PC-9 (cell line): ENCODE measurements at regions not wholly inside any gene's neighbourhood (a gene's known extent, or its start where the extent isn't known, plus 50 kb on each side); places are given as distances from the start of the nearest gene placed in this dataset.

Source experiments
- BruUV-seq: library from RNA; stranded (reverse); fragments of 400-500 nt; replicated peaks from 2 replicates; lab custom pipeline; 2021; lab: Mats Ljungman, UMichigan
- CTCF ChIA-PET: fragments of 300-600 bp; sonication (Branson Sonifier 250); formaldehyde crosslinking; loops from one replicate; lab custom pipeline; 2022; ENCODE audit warnings: antibody characterized with exemption; lab: Charles Lee
- POLR2A ChIA-PET: fragments of 300-600 bp; sonication (Branson Sonifier 250); formaldehyde crosslinking; loops from one replicate; lab custom pipeline; 2022; ENCODE audit warnings: antibody characterized with exemption; ENCODE audit not compliant: unreplicated experiment; lab: Charles Lee
- DNase-seq, 2 experiments: peaks; one replicate each; pipeline versions ENCODE4 v3.0.0 to v3.0.0-alpha.2; 2015 to 2022; ENCODE audit warnings: mixed read lengths in 1 of 2
- H2AFZ ChIP-seq: fragments of 200-600 bp; sonication (generic); 2 replicates; pipeline ENCODE4 v1.8.1; 2017; ENCODE audit warnings: antibody characterized with exemption
- H3F3A ChIP-seq: fragments of 200-600 bp; sonication (generic); 2 replicates; pipeline ENCODE4 v1.8.1; 2017; ENCODE audit warnings: antibody characterized with exemption, mild to moderate bottlenecking, low read depth; ENCODE audit not compliant: insufficient read depth
- H3K27ac ChIP-seq: fragments of 200-600 bp; sonication (generic); 2 replicates; pipeline ENCODE4 v1.6.1; 2016; ENCODE audit warnings: mixed run types
- H3K27me3 ChIP-seq: fragments of 200-600 bp; sonication (generic); 2 replicates; pipeline ENCODE4 v1.6.1; 2016; ENCODE audit warnings: low read depth, mixed run types; ENCODE audit not compliant: insufficient read depth
- H3K36me3 ChIP-seq: fragments of 200-600 bp; sonication (generic); 2 replicates; pipeline ENCODE4 v1.6.1; 2016; ENCODE audit warnings: low read depth, mixed run types
- H3K4me1 ChIP-seq: fragments of 200-600 bp; sonication (generic); replicated peaks from 2 replicates; pipeline ENCODE4 v1.6.1; 2016; ENCODE audit warnings: mixed run types; ENCODE audit not compliant: insufficient read depth
- H3K4me2 ChIP-seq: fragments of 200-600 bp; sonication (generic); 2 replicates; pipeline ENCODE4 v1.6.1; 2017; ENCODE audit warnings: mixed run types
- H3K4me3 ChIP-seq: fragments of 200-600 bp; sonication (generic); 2 replicates; pipeline ENCODE4 v1.6.1; 2016; ENCODE audit warnings: mixed run types
- H3K79me2 ChIP-seq: fragments of 200-600 bp; sonication (generic); 2 replicates; pipeline ENCODE4 v1.6.1; 2017; ENCODE audit warnings: low read depth, mixed run types
- H3K9me2 ChIP-seq: fragments of 200-600 bp; sonication (generic); 2 replicates; pipeline ENCODE4 v1.8.1; 2017; ENCODE audit warnings: mild to moderate bottlenecking; ENCODE audit not compliant: insufficient read depth
- H3K9me3 ChIP-seq: fragments of 200-600 bp; sonication (generic); 2 replicates; pipeline ENCODE4 v1.8.1; 2016; ENCODE audit warnings: low read depth; ENCODE audit not compliant: insufficient read depth
- H4K20me1 ChIP-seq: fragments of 200-600 bp; sonication (generic); 2 replicates; pipeline ENCODE4 v1.8.1; 2017; ENCODE audit not compliant: insufficient read depth
- EZH2 ChIP-seq: fragments of 200-600 bp; sonication (generic); IDR thresholded peaks from 2 replicates; pipeline ENCODE4 v1.8.0; 2017; ENCODE audit warnings: antibody characterized with exemption, low read depth
- intact Hi-C: fragments of 100-400 bp; cut with micrococcal nuclease; formaldehyde crosslinking; loops from one replicate; pipeline ENCODE4 v1.10.0; 2022; ENCODE audit not compliant: unreplicated experiment
- TF ChIP-seq, protein P1 (sequence below): fragments of 200-600 bp; sonication (generic); conservative IDR thresholded peaks from 2 replicates; pipeline ENCODE4 v1.6.1; 2017; ENCODE audit warnings: mixed run types, antibody characterized with exemption, mild to moderate bottlenecking, moderate library complexity

DNA sequence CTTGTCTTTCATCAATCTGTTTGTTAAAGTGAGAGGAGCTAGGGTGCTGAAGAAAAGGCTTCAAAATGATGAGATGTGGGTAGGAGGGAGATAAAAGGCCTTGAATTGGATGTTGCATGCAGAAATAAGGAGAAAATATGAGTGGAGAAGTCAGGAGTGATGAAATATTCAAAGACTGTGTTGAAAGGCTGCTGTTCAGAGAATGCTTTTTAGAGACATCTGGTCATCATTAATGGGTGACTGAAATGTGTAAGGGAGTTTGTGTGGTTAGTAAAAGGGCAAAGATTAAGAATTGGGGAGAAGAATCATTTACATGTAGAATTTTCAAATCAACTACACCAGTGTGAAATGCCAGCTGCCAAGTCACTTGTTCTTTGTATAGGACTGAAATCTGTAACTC lies 383.9 kb downstream of the MAT2B start:
- Histone ChIP-seq H3K4me3 (no peak overlapping the region), H3K27ac (no peak overlapping the region), H3K9me2 (no peaks in the 10 kb centered on the region), H2AFZ (no peak overlapping the region), H3K36me3 (no peaks in the 10 kb centered on the region), H4K20me1 (no peaks in the 10 kb centered on the region), H3K4me1 (no peaks in the 10 kb centered on the region), H3K4me2 (no peak overlapping the region), H3K27me3 (no peaks in the 10 kb centered on the region), H3K79me2 (no peaks in the 10 kb centered on the region), H3K9me3 (no peaks in the 10 kb centered on the region), H3F3A (no peaks in the 10 kb centered on the region)
- intact Hi-C loops: no loop called here
- TF ChIP-seq, protein P1, sequence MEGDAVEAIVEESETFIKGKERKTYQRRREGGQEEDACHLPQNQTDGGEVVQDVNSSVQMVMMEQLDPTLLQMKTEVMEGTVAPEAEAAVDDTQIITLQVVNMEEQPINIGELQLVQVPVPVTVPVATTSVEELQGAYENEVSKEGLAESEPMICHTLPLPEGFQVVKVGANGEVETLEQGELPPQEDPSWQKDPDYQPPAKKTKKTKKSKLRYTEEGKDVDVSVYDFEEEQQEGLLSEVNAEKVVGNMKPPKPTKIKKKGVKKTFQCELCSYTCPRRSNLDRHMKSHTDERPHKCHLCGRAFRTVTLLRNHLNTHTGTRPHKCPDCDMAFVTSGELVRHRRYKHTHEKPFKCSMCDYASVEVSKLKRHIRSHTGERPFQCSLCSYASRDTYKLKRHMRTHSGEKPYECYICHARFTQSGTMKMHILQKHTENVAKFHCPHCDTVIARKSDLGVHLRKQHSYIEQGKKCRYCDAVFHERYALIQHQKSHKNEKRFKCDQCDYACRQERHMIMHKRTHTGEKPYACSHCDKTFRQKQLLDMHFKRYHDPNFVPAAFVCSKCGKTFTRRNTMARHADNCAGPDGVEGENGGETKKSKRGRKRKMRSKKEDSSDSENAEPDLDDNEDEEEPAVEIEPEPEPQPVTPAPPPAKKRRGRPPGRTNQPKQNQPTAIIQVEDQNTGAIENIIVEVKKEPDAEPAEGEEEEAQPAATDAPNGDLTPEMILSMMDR: no peak
- no peak for TF ChIP-seq EZH2
- BruUV-seq: no TSS peak
- ChIA-PET POLR2A (no interaction called here), CTCF (no interaction called here)
- DNase-seq: no peak

DNA sequence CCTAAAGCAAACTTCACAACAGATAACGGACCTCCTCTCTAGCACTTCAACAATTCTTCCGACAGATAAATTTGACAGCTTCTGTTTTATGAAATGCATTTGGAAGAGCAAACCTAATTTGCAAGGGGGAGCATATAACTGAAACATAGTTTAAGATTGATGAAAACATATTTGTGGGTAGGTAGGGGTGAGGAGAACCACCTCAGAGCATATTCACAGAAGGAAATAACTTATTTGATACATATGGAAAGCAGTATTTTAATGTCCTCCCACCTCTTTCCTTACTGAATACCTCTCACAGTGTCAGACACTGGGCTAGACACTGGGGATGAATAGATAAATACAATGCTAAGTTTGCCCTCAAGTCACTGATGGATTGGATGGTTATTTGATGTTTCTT lies 384.8 kb downstream of the MAT2B start:
- no TSS peak for BruUV-seq
- Histone ChIP-seq H3K4me2 (no peak overlapping the region), H3F3A (no peaks in the 10 kb centered on the region), H3K27ac (no peak overlapping the region), H3K4me3 (no peak overlapping the region), H3K9me2 (no peaks in the 10 kb centered on the region), H3K4me1 (no peaks in the 10 kb centered on the region), H3K9me3 (no peaks in the 10 kb centered on the region), H2AFZ (no peak overlapping the region), H3K36me3 (no peaks in the 10 kb centered on the region), H4K20me1 (no peaks in the 10 kb centered on the region), H3K27me3 (no peaks in the 10 kb centered on the region), H3K79me2 (no peaks in the 10 kb centered on the region)
- intact Hi-C loops: no loop called here
- TF ChIP-seq, protein P1: no peak
- TF ChIP-seq EZH2: no peak
- ChIA-PET POLR2A (no interaction called here), CTCF (no interaction called here)
- no peak for DNase-seq

DNA sequence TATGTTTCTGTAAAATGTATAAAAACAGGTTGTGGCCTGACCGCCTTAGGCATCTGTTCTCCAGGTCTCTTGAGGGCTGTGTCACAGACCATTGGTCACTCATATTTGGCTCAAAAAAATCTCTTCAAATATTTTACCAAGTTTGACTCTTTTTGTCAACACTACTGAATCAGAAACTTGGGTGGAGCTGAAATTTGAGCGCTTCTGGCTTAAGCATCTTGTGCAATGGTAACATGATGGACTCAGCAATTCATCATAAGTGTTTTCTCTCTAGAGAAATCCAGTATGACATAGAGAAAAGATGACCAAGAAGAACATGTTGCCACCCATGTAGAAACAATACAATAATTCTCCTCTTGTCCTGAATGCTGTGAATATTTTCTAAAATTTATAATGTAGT lies 387.9 kb downstream of the MAT2B start:
- H3F3A ChIP-seq: no peaks in the 10 kb centered on the region
- H3K4me3 ChIP-seq: no peak overlapping the region
- H3K27me3 ChIP-seq: no peaks in the 10 kb centered on the region
- H4K20me1 ChIP-seq: no peaks in the 10 kb centered on the region
- no peak overlapping the region for H3K4me2 ChIP-seq
- H3K4me1 ChIP-seq: no peaks in the 10 kb centered on the region
- H3K79me2 ChIP-seq: no peaks in the 10 kb centered on the region
- ChIA-PET POLR2A (no interaction called here), CTCF (no interaction called here)
- no peak for DNase-seq
- H3K9me2 ChIP-seq: no peaks in the 10 kb centered on the region
- intact Hi-C loops: no loop called here
- no peaks in the 10 kb centered on the region for H3K36me3 ChIP-seq
- BruUV-seq: no TSS peak
- no peaks in the 10 kb centered on the region for H3K9me3 ChIP-seq
- H2AFZ ChIP-seq: no peak overlapping the region
- TF ChIP-seq, protein P1: no peak
- no peak for TF ChIP-seq EZH2
- no peak overlapping the region for H3K27ac ChIP-seq
